ENCODE measurements at regions not wholly inside any gene's neighbourhood (a gene's known extent, or its start where the extent isn't known, plus 50 kb on each side); places are given as distances from the start of the nearest gene placed in this dataset.

DNA sequence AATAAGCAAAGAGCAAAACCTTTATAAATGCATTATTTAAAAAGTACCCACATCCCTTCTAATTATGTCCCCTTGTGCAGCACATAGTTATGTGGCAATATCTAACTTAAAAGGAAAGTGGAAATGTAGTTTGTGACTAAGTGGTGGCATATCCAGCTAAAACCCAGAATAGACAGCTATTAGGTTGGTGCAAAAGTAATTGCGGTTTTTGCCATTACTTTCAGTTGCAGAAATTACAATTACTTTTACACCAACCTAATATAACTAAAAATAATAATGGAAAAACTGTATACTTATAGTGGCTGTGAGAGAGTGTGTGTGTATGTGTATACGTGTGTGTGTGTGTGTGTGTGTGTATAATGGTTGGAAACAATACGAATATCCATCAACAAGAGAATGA lies 1108.1 kb upstream of the CNTN5 start:
- no peak for TF ChIP-seq POLR2AphosphoS5 (IDR thresholded peaks at IDR 0.05; ENCODE audit: low read depth, low read length)
- no peak for TF ChIP-seq EP300 (IDR thresholded peaks at IDR 0.05; ENCODE audit: borderline replicate concordance in 1 of 2, low read depth in 1 of 2, low read length in 1 of 2)
- TF ChIP-seq, protein P1, sequence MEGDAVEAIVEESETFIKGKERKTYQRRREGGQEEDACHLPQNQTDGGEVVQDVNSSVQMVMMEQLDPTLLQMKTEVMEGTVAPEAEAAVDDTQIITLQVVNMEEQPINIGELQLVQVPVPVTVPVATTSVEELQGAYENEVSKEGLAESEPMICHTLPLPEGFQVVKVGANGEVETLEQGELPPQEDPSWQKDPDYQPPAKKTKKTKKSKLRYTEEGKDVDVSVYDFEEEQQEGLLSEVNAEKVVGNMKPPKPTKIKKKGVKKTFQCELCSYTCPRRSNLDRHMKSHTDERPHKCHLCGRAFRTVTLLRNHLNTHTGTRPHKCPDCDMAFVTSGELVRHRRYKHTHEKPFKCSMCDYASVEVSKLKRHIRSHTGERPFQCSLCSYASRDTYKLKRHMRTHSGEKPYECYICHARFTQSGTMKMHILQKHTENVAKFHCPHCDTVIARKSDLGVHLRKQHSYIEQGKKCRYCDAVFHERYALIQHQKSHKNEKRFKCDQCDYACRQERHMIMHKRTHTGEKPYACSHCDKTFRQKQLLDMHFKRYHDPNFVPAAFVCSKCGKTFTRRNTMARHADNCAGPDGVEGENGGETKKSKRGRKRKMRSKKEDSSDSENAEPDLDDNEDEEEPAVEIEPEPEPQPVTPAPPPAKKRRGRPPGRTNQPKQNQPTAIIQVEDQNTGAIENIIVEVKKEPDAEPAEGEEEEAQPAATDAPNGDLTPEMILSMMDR (IDR thresholded peaks at IDR 0.05): no peak
- no peak for TF ChIP-seq RCOR1 (IDR thresholded peaks at IDR 0.05; ENCODE audit: low read length)

Data from SK-N-SH (cell line).